ENCODE measurements at regions not wholly inside any gene's neighbourhood (a gene's known extent, or its start where the extent isn't known, plus 50 kb on each side); places are given as distances from the start of the nearest gene placed in this dataset.

GRCh38 chr7:30212701-30213111 lies 71.7 kb upstream of the ZNRF2 start:
- TF ChIP-seq, protein P1, sequence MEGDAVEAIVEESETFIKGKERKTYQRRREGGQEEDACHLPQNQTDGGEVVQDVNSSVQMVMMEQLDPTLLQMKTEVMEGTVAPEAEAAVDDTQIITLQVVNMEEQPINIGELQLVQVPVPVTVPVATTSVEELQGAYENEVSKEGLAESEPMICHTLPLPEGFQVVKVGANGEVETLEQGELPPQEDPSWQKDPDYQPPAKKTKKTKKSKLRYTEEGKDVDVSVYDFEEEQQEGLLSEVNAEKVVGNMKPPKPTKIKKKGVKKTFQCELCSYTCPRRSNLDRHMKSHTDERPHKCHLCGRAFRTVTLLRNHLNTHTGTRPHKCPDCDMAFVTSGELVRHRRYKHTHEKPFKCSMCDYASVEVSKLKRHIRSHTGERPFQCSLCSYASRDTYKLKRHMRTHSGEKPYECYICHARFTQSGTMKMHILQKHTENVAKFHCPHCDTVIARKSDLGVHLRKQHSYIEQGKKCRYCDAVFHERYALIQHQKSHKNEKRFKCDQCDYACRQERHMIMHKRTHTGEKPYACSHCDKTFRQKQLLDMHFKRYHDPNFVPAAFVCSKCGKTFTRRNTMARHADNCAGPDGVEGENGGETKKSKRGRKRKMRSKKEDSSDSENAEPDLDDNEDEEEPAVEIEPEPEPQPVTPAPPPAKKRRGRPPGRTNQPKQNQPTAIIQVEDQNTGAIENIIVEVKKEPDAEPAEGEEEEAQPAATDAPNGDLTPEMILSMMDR (IDR thresholded peaks at IDR 0.05; ENCODE audit: insufficient read depth, missing control alignments) = no peak
- FAIRE-seq (no peak), DNase-seq (ENCODE audit: insufficient read length, low spot score) (no peak)

DNA sequence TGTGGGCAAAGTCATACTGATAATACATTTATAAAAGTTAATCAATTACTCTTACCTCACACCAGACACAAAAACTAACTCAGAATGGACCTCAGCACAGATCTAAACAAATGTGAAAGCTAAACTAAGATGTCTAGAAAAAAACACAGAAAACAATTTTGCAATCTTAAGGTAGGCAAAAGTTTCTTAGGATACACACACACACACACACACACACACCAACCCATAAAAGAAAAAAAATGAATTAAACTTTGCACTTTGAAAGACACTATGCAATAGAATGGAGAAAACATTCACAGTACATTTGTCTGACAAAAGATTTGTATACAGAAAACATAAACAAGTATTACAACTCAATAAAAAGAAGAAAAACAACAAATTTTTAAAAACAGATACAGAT lies 70.8 kb upstream of the ZNRF2 start:
- TF ChIP-seq, protein P1 (IDR thresholded peaks at IDR 0.05; ENCODE audit: insufficient read depth, missing control alignments) = no peak
- DNase-seq (ENCODE audit: insufficient read length, low spot score) = no peak
- FAIRE-seq = no peak

DNA sequence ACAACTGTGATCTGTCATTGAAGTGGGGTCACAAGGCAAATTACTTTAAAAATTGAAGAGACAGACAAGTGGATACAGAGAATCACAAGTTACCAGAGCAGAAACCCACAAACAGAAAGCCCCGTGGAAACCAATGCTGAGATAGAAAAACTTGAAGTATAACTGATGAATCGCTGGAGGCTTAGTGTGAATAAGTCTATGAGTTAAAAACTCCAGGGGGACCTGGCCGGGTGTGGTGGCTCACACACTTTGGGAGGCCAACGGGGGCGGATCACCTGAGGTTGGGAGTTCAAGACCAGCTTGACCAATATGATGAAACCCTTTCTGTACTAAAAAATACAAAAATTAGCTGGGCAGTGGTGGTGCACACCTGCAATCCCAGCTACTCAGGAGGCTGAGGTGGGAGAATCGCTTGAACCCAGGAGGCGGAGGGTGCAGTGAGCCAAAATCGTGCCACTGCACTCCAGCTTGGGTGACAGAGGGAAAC lies 69.7 kb upstream of the ZNRF2 start:
- no peak for DNase-seq (ENCODE audit: insufficient read length, low spot score)
- FAIRE-seq = no peak
- TF ChIP-seq, protein P1 (IDR thresholded peaks at IDR 0.05; ENCODE audit: insufficient read depth, missing control alignments) = no peak

DNA sequence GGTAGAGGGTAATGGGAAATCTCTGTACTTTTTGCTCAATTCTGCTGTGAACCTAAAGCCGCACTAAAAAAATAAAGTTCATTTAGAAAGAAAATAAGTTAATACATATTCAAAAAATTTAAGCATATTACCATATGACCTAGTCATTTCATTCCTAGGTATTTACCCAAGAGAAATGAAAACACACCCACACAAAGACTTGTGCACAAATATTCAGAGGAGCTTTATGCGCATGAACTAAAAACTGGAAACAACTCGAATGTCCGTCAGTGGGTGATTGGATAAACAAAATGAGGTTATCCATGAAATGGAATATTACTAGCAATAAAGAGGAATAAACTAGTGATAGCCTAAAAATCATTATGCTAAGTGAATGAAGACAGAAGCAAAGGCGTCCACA lies 62.6 kb upstream of the ZNRF2 start:
- TF ChIP-seq, protein P1 (IDR thresholded peaks at IDR 0.05; ENCODE audit: insufficient read depth, missing control alignments) = no peak
- FAIRE-seq (no peak), DNase-seq (ENCODE audit: insufficient read length, low spot score) (no peak)

GRCh38 chr7:30222515-30223215 lies 61.7 kb upstream of the ZNRF2 start:
- DNase-seq (ENCODE audit: insufficient read length, low spot score) (no peak), FAIRE-seq (no peak)
- TF ChIP-seq, protein P1 (IDR thresholded peaks at IDR 0.05; ENCODE audit: insufficient read depth, missing control alignments) = no peak

DNA sequence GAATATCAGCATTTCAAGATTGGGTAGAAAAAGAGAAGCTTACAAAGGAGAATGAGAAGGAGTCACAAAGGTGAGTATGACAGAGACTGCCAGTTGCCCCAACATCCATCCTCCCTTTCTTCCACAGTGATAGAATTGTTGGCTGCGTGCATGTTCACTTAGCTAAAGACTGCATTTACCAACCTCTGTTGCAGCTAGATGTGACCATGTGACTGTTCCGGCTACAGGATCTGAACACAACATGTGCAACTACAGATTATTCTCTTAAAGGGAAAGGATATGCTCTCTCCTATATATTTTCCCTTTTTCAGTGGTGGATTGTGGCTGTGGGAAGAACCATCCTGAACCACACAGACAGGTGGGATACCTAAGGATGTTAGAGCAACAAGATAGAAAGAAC lies 60.5 kb upstream of the ZNRF2 start:
- no peak for FAIRE-seq
- no peak for DNase-seq (ENCODE audit: insufficient read length, low spot score)
- TF ChIP-seq, protein P1 (IDR thresholded peaks at IDR 0.05; ENCODE audit: insufficient read depth, missing control alignments) = no peak

- no peak for FAIRE-seq
- DNase-seq (ENCODE audit: insufficient read length, low spot score) = no peak
- TF ChIP-seq, protein P1 (IDR thresholded peaks at IDR 0.05; ENCODE audit: insufficient read depth, missing control alignments) = no peak
Observed at GRCh38 chr7:30224511-30225062, 59.8 kb upstream of the ZNRF2 start.
